Spinal cord (tissue), 9 donors: ENCODE measurements at regions not wholly inside any gene's neighbourhood (a gene's known extent, or its start where the extent isn't known, plus 50 kb on each side); places are given as distances from the start of the nearest gene placed in this dataset.
"Not testable (repeated sequence)": the region's sequence is repeated elsewhere in the genome, so short reads cannot be mapped to it uniquely, and the experiment has no call there.

Experiments used
- DNase-seq, 6 donors: peaks; one replicate each; pipeline versions ENCODE4 v3.0.0 to v3.0.0-alpha.2; 2013 to 2015; ENCODE audit warnings: low spot score in 6 of 6, low read depth in 4 of 6
- H3K27ac ChIP-seq: one replicate; pipeline ENCODE4 v1.5.1; 2013; ENCODE audit warnings: low read depth, low read length, control low read depth
- H3K27me3 ChIP-seq: one replicate; pipeline ENCODE4 v1.6.1; 2013; ENCODE audit warnings: low read length; ENCODE audit not compliant: control insufficient read depth, insufficient read depth
- H3K36me3 ChIP-seq: one replicate; pipeline ENCODE4 v1.6.1; 2013; ENCODE audit warnings: low read length; ENCODE audit not compliant: control insufficient read depth, insufficient read depth
- H3K4me1 ChIP-seq: one replicate; pipeline ENCODE4 v1.6.1; 2013; ENCODE audit warnings: low read length; ENCODE audit not compliant: control insufficient read depth, insufficient read depth
- H3K4me3 ChIP-seq: one replicate; pipeline ENCODE4 v1.5.1; 2013; ENCODE audit warnings: low read depth, low read length, control low read depth
- H3K9me3 ChIP-seq: one replicate; pipeline ENCODE4 v1.6.1; 2013; ENCODE audit warnings: low read length; ENCODE audit not compliant: control insufficient read depth, insufficient read depth
- WGBS: methylation state at CpG from one replicate; pipeline ENCODE4 v1.1.5; 2013; ENCODE audit warnings: missing lambda C conversion rate; ENCODE audit not compliant: insufficient coverage; 5-methylcytosine and 5-hydroxymethylcytosine counted together
- donor health status: healthy.

DNA sequence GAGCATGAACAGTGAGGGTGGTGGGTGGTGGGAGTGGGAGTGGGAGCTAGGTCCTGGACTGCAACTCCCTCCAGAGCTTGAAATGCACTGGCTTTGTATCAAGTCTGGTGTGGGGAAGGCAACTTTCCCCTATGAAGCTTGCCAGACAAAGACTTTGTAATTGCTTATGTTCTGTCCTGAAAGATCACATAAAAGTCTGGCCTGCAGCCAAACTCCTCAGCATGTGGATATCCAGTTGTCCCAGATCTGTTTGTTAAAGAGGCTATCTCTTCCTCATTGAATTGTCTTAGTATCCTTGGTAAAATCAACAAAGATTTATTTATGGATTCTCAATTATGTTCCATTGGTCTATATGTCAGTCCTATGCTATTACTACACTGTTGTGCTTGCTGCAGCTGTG lies 607.9 kb downstream of the GLUD2 start:
- Histone ChIP-seq H3K4me3 (no peak overlapping the region), H3K4me1 (no peaks in the 10 kb centered on the region), H3K27me3 (no peaks in the 10 kb centered on the region), H3K27ac (no peak overlapping the region), H3K9me3 (no peaks in the 10 kb centered on the region), H3K36me3 (no peaks in the 10 kb centered on the region)
- peak in 2 of 6 donors; percentile 2 to 8 for DNase-seq

DNA sequence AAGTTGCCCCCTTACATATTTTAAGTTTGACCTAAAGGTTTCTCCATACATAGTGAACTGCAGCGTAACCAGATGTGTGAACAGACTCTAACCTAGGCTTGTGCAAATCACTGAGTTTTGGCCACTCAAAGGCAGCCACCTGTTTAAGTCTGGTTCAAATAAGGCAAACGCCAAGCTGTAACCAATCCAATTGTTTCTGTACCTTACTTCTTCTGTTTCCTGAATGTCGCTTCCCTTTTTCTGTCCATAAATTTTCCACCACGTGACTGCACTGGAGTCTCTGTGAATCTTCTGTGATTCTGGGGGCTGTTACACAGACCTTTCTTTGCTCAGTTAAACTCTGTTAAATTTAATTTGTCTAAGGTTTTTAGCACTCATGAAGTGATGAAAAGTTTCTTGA lies 618.8 kb downstream of the GLUD2 start:
- Histone ChIP-seq H3K9me3 (no peaks in the 10 kb centered on the region), H3K27me3 (no peaks in the 10 kb centered on the region), H3K27ac (no peak overlapping the region), H3K4me1 (no peaks in the 10 kb centered on the region), H3K36me3 (no peaks in the 10 kb centered on the region), H3K4me3 (no peak overlapping the region)
- no peak for DNase-seq
- 62% methylated on average over 2 of the region's 4 CpGs for WGBS

DNA sequence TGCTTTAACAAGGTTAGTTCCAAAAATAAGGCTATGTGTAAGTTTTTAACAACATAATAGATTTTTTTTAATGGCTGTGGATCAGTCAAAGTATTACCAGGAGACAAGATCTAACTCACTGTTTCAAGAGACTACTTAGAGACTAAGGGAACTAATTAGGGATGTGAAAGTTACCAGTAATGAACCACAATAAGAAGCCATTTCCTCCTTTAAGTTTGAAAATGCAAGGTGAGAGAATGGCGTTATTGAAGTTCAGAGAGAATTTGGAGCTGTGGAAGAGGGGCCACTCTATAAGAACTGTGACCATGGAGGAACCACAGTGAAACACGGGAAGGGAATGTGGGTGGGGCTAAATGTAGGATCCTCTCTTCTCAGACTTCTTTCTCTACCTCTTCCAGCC lies 624.2 kb downstream of the GLUD2 start:
- Histone ChIP-seq H3K27ac (no peak overlapping the region), H3K9me3 (no peaks in the 10 kb centered on the region), H3K27me3 (no peaks in the 10 kb centered on the region), H3K4me3 (no peak overlapping the region), H3K4me1 (no peaks in the 10 kb centered on the region), H3K36me3 (no peaks in the 10 kb centered on the region)
- no CpG with 5 or more reads among the region's 2 CpGs for WGBS
- no peak for DNase-seq

DNA sequence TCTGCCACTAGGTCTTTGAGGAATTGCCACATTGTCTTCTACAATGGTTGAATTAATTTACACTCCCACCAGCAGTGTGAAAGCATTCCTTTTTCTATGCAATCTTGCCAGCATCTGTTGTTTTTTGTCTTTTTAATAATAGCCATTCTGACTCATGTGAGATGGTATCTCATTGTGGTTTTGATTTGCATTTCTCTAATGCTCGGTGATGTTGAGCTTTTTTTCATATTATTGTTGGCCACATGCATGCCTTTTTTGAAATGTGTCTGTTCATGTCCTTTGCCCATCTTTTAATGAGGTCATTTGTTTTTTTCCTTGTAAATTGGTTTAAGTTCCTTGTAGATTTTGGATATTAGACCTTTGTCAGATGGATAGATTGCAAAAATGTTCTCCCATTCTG lies 661.8 kb downstream of the GLUD2 start:
- no CpG with 5 or more reads among the region's 1 CpG for WGBS
- H3K27me3 ChIP-seq, DNase-seq, H3K9me3 ChIP-seq, H3K4me1 ChIP-seq, H3K36me3 ChIP-seq, H3K4me3 ChIP-seq, H3K27ac ChIP-seq: not testable (repeated sequence)

DNA sequence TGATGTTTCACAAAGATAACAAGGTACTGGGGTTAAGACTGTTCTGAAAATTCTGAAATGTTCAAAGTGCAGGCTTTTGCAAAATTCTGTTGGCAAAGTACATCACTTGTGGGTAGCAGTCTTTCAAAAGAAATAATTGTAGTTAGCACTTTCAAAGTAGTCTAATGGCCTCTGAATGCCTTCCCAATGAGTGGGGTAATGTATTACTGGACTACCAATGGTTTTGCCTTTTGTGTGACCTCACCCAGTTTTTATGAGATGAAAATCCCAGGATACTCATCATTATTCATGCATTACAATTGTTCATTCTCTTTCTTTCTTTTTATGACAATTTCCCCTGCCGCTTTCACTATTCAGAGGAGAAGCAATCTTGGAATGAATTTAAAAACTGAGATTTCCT lies 686.1 kb downstream of the GLUD2 start:
- no CpG with 5 or more reads among the region's 1 CpG for WGBS
- no peaks in the 10 kb centered on the region for H3K9me3 ChIP-seq
- no peaks in the 10 kb centered on the region for H3K36me3 ChIP-seq
- no peak overlapping the region for H3K27ac ChIP-seq
- no peaks in the 10 kb centered on the region for H3K4me1 ChIP-seq
- no peak for DNase-seq
- no peaks in the 10 kb centered on the region for H3K27me3 ChIP-seq
- no peak overlapping the region for H3K4me3 ChIP-seq

DNA sequence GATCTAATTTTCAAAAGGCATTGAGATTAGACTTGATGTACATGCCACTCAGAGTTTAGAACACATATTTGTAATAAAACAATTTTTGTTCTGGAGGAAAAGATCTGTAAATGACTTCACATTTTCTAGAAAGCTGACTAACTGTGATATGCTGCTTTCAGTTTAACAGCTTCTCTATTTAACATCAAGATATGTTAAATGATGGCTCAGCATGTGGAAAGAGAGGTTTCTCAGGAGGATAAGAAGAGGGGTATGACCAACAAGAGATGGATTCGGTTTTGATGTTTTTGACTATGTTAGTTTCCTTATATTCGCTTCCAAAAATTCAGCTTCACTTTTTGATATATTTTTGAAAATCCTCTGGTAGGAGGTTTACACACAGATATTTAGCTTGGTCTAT lies 698.7 kb downstream of the GLUD2 start:
- Histone ChIP-seq H3K4me3 (no peak overlapping the region), H3K36me3 (no peaks in the 10 kb centered on the region), H3K27ac (no peak overlapping the region), H3K4me1 (no peaks in the 10 kb centered on the region), H3K9me3 (no peaks in the 10 kb centered on the region), H3K27me3 (no peaks in the 10 kb centered on the region)
- no CpG with 5 or more reads among the region's 2 CpGs for WGBS
- no peak for DNase-seq

DNA sequence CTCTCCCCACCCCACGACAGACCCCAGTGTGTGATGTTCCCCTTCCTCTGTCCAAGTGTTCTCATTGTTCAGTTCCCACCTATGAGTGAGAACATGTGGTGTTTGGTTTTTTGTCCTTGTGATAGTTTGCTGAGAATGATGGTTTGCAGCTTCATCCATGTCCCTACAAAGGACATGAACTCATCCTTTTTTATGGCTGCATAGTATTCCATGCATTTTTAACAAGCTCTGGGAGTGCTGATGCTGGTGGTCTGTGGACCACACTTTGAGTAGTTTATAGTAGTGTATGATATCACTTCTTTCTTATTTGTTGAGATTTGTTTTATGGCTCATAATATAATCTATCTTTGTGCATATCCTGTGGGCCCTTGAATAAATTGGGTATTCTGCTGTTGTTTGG lies 706.2 kb downstream of the GLUD2 start:
- not testable (repeated sequence) for H3K27ac ChIP-seq, H3K9me3 ChIP-seq, H3K36me3 ChIP-seq, H3K27me3 ChIP-seq, H3K4me3 ChIP-seq, DNase-seq, H3K4me1 ChIP-seq
- no CpG with 5 or more reads among the region's 1 CpG for WGBS

DNA sequence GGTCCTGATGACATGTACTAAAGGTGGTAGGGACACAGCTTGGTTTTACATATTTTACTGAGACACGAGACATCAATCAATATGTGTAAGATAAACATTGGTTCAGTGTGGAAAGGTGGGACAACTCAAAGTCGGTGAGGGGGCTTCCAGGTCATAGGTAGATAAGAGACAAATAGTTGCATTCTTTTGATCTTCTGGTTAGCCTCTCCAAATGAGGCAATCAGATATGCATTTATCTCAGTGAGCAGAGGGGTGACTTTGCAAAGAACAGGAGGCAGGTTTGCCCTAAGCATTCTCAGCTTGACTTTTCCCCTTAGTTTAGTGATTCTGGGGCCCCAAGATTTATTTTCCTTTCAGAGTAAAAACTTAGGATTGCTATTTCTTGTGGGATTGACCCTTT lies 706.9 kb downstream of the GLUD2 start:
- H3K9me3 ChIP-seq, result no peaks in the 10 kb centered on the region
- 60% methylated on average over 1 of the region's 2 CpGs for WGBS
- no peak for DNase-seq
- H3K27me3 ChIP-seq, result no peaks in the 10 kb centered on the region
- no peaks in the 10 kb centered on the region for H3K36me3 ChIP-seq
- no peak overlapping the region for H3K4me3 ChIP-seq
- H3K4me1 ChIP-seq, result no peaks in the 10 kb centered on the region
- H3K27ac ChIP-seq, result no peak overlapping the region

DNA sequence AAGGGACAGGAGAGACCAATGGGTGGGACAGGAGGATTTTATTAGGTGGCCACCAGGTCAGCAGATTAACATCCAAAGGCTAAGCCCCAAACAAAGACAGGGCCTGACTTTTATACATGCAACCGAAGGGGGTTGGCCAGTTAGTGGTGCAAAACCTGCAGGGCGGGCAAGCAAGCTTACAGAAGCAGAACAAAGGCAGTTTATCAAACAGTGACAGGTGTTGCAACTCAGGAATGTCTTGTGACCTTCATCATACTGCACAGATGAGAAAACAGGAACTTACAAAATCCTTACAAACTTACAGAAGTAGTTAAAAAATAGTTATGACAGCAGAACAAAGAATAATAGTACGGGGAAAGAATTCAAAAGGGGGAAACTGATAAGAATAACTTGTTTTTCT lies 708.1 kb downstream of the GLUD2 start:
- Histone ChIP-seq H3K4me1 (no peaks in the 10 kb centered on the region), H3K27me3 (no peaks in the 10 kb centered on the region), H3K27ac (no peak overlapping the region), H3K36me3 (no peaks in the 10 kb centered on the region), H3K9me3 (no peaks in the 10 kb centered on the region), H3K4me3 (no peak overlapping the region)
- 52% methylated on average over 2 of the region's 3 CpGs for WGBS
- DNase-seq, result no peak

DNA sequence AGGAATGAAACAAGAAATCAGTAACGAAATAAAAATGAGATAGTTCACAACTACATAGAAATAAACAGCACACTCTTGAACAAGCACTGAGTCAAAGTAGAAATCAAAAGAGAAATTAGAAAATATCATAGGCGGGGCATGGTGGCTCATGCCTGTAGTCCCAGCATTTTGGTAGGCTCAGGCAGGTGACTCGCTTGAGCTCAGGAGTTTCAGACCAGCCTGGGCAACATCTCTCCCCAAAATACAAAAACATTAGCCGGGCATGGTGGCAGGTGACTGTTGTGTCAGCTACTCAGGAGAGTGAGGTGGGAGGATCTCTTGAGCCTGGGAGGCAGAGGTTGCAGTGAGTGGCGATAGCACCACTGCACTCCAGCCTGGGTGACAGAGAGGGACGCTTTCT lies 714.4 kb downstream of the GLUD2 start:
- Histone ChIP-seq H3K4me1 (no peaks in the 10 kb centered on the region), H3K36me3 (no peaks in the 10 kb centered on the region), H3K27ac (no peak overlapping the region), H3K27me3 (no peaks in the 10 kb centered on the region), H3K9me3 (no peaks in the 10 kb centered on the region), H3K4me3 (no peak overlapping the region)
- WGBS, result 71% methylated on average over 2 of the region's 6 CpGs
- no peak for DNase-seq

DNA sequence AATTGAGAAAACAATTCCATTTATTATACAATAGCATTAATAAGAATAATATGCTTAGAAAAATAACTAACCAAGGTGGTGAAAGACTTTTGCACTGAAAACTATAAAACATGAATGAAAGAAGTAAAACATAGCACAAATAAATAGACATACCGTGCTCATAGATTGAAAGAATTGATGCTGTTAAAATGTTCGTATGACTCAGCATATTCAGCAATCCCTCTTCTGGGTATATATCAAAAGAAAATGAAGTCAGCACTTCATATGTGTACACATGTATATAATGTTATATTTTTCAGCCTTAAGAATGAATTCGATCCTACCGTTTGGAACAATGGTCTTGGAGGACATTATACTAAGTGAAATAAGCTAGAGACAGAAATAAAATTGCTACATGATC lies 716.3 kb downstream of the GLUD2 start:
- H3K9me3 ChIP-seq, result no peaks in the 10 kb centered on the region
- no peaks in the 10 kb centered on the region for H3K4me1 ChIP-seq
- no peaks in the 10 kb centered on the region for H3K27me3 ChIP-seq
- DNase-seq, result no peak
- H3K36me3 ChIP-seq, result no peaks in the 10 kb centered on the region
- no peak overlapping the region for H3K4me3 ChIP-seq
- H3K27ac ChIP-seq, result no peak overlapping the region
- no CpG with 5 or more reads among the region's 4 CpGs for WGBS
